Loucy (cell line): ENCODE measurements at regions not wholly inside any gene's neighbourhood (a gene's known extent, or its start where the extent isn't known, plus 50 kb on each side); places are given as distances from the start of the nearest gene placed in this dataset.

ENCODE experiments used
- EZH2phosphoT487 ChIP-seq: fragments of 200-600 bp; IDR thresholded peaks from 2 replicates; pipeline ENCODE4 v1.6.1; 2018; ENCODE audit warnings: antibody characterized with exemption, mild to moderate bottlenecking, moderate library complexity, borderline replicate concordance
- TF ChIP-seq, protein P1 (sequence below): fragments of 200-600 bp; sonication (generic); conservative IDR thresholded peaks from 2 replicates; pipeline ENCODE4 v1.5.1; 2014; ENCODE audit warnings: mild to moderate bottlenecking, antibody characterized with exemption, low read length

DNA sequence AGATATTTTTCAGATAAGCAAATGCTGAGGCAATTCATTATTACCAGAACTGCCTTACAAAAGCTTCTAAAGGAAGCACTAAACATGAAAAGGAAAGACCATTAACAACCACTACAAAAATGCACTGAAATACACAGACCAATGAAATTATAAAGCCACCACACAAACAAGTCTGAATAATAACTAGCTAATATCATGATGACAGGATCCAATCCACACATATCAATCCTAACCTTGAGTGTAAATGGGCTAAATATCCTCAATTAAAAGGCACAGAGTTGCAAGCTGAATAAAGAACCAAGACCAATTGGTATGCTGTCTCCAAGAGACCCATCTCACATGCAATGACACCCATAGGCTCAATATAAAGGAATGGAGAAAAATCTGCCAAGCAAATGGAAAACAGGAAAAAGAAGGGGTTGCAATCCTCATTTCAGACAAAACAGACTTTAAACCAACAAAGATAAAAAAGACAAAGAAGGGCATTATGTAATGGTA is 58.0 kb upstream of the PHIP start:
- TF ChIP-seq, protein P1, sequence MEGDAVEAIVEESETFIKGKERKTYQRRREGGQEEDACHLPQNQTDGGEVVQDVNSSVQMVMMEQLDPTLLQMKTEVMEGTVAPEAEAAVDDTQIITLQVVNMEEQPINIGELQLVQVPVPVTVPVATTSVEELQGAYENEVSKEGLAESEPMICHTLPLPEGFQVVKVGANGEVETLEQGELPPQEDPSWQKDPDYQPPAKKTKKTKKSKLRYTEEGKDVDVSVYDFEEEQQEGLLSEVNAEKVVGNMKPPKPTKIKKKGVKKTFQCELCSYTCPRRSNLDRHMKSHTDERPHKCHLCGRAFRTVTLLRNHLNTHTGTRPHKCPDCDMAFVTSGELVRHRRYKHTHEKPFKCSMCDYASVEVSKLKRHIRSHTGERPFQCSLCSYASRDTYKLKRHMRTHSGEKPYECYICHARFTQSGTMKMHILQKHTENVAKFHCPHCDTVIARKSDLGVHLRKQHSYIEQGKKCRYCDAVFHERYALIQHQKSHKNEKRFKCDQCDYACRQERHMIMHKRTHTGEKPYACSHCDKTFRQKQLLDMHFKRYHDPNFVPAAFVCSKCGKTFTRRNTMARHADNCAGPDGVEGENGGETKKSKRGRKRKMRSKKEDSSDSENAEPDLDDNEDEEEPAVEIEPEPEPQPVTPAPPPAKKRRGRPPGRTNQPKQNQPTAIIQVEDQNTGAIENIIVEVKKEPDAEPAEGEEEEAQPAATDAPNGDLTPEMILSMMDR = no peak
- no peak for TF ChIP-seq EZH2phosphoT487
